MM.1S (cell line): ENCODE measurements at regions not wholly inside any gene's neighbourhood (a gene's known extent, or its start where the extent isn't known, plus 50 kb on each side); places are given as distances from the start of the nearest gene placed in this dataset.

Source experiments
- DNase-seq: peaks from one replicate; pipeline ENCODE4 v3.0.0-alpha.2; 2015
- H2AFZ ChIP-seq: fragments of 300-600 bp; sonication (generic); 2 replicates; pipeline ENCODE4 v1.6.0; 2016; ENCODE audit warnings: antibody characterized with exemption, low read length
- H3F3A ChIP-seq: fragments of 300-600 bp; sonication (generic); 2 replicates; pipeline ENCODE4 v1.6.1; 2016; ENCODE audit warnings: mild to moderate bottlenecking, antibody characterized with exemption, low read length, moderate library complexity, mixed read lengths; ENCODE audit not compliant: insufficient read depth
- H3K27ac ChIP-seq: fragments of 300-600 bp; sonication (generic); 2 replicates; pipeline ENCODE4 v1.5.1; 2016; ENCODE audit warnings: mild to moderate bottlenecking, low read length
- H3K27me3 ChIP-seq: fragments of 300-600 bp; sonication (generic); replicated peaks from 2 replicates; pipeline ENCODE4 v1.6.0; 2016; ENCODE audit warnings: low read length; ENCODE audit not compliant: insufficient read depth
- H3K36me3 ChIP-seq: fragments of 300-600 bp; sonication (generic); replicated peaks from 2 replicates; pipeline ENCODE4 v1.6.1; 2016; ENCODE audit warnings: mild to moderate bottlenecking, low read length, mixed read lengths; ENCODE audit not compliant: insufficient read depth
- H3K4me1 ChIP-seq: fragments of 300-600 bp; sonication (generic); 2 replicates; pipeline ENCODE4 v1.6.1; 2016; ENCODE audit warnings: low read length, mixed read lengths
- H3K4me2 ChIP-seq: fragments of 300-600 bp; sonication (generic); 2 replicates; pipeline ENCODE4 v1.6.0; 2016; ENCODE audit warnings: low read depth, low read length
- H3K4me3 ChIP-seq: fragments of 300-600 bp; sonication (generic); 2 replicates; pipeline ENCODE4 v1.5.1; 2016; ENCODE audit warnings: low read length, mixed read lengths
- H3K79me2 ChIP-seq: fragments of 300-600 bp; sonication (generic); 2 replicates; pipeline ENCODE4 v1.6.1; 2016; ENCODE audit warnings: mixed run types, low read length, mixed read lengths
- H3K9ac ChIP-seq: fragments of 300-600 bp; sonication (generic); 2 replicates; pipeline ENCODE4 v1.6.1; 2016; ENCODE audit warnings: low read length, mixed read lengths
- H3K9me2 ChIP-seq: fragments of 300-600 bp; sonication (generic); replicated peaks from 2 replicates; pipeline ENCODE4 v1.6.1; 2016; ENCODE audit warnings: mild to moderate bottlenecking, low read length, mixed read lengths; ENCODE audit not compliant: insufficient read depth
- H3K9me3 ChIP-seq: fragments of 300-600 bp; sonication (generic); replicated peaks from 2 replicates; pipeline ENCODE4 v1.6.1; 2016; ENCODE audit warnings: mild to moderate bottlenecking, low read length, mixed read lengths; ENCODE audit not compliant: insufficient read depth
- H4K20me1 ChIP-seq: fragments of 300-600 bp; sonication (generic); 2 replicates; pipeline ENCODE4 v1.6.1; 2016; ENCODE audit warnings: mild to moderate bottlenecking, low read length, moderate library complexity, mixed read lengths; ENCODE audit not compliant: insufficient read depth
- EZH2 ChIP-seq: fragments of 300-600 bp; sonication (generic); optimal IDR thresholded peaks from 2 replicates; pipeline ENCODE3; 2017; ENCODE audit warnings: low read depth, mild to moderate bottlenecking, antibody characterized with exemption, low read length, mixed read lengths
- EZH2phosphoT487 ChIP-seq: fragments of 300-600 bp; sonication (generic); IDR thresholded peaks from 2 replicates; pipeline ENCODE4 v1.6.1; 2018; ENCODE audit warnings: antibody characterized with exemption, low read length
- TF ChIP-seq, protein P1 (sequence below): fragments of 300-600 bp; sonication (generic); IDR thresholded peaks from 2 replicates; pipeline ENCODE4 v1.5.1; 2016; ENCODE audit warnings: antibody characterized with exemption, low read length, mixed read lengths

DNA sequence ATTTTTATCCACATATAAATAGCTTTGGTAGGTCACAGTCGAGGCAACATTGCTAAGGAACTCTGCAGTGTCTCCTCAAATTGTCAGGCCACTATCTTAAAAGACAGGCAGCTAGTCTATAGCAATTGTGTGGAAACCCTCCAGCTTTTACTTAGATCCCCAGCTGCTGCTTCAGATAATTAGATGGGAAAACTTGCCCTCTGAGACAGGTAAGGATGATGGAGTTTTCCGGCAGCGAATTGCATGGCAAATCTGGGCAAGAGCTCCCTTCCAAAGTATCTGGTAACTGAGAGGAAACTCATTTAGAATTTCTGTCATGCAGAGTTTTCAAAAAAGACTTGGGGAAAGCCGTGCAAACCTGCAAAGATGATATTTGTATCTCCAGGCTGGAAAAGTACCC lies 886.2 kb downstream of the UQCRFS1 start:
- no peaks in the 10 kb centered on the region for H4K20me1 ChIP-seq
- no peak overlapping the region for H3K27ac ChIP-seq
- H3K36me3 ChIP-seq, result no peaks in the 10 kb centered on the region
- no peaks in the 10 kb centered on the region for H3F3A ChIP-seq
- H3K9me3 ChIP-seq, result no peaks in the 10 kb centered on the region
- H3K4me3 ChIP-seq, result no peak overlapping the region
- H3K4me1 ChIP-seq, result no peaks in the 10 kb centered on the region
- TF ChIP-seq, protein P1, sequence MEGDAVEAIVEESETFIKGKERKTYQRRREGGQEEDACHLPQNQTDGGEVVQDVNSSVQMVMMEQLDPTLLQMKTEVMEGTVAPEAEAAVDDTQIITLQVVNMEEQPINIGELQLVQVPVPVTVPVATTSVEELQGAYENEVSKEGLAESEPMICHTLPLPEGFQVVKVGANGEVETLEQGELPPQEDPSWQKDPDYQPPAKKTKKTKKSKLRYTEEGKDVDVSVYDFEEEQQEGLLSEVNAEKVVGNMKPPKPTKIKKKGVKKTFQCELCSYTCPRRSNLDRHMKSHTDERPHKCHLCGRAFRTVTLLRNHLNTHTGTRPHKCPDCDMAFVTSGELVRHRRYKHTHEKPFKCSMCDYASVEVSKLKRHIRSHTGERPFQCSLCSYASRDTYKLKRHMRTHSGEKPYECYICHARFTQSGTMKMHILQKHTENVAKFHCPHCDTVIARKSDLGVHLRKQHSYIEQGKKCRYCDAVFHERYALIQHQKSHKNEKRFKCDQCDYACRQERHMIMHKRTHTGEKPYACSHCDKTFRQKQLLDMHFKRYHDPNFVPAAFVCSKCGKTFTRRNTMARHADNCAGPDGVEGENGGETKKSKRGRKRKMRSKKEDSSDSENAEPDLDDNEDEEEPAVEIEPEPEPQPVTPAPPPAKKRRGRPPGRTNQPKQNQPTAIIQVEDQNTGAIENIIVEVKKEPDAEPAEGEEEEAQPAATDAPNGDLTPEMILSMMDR, result no peak
- TF ChIP-seq EZH2 (no peak), EZH2phosphoT487 (no peak)
- no peaks in the 10 kb centered on the region for H3K27me3 ChIP-seq
- no peak overlapping the region for H2AFZ ChIP-seq
- H3K9me2 ChIP-seq, result no peaks in the 10 kb centered on the region
- no peak overlapping the region for H3K4me2 ChIP-seq
- H3K9ac ChIP-seq, result no peak overlapping the region
- H3K79me2 ChIP-seq, result no peaks in the 10 kb centered on the region
- DNase-seq, result no peak

DNA sequence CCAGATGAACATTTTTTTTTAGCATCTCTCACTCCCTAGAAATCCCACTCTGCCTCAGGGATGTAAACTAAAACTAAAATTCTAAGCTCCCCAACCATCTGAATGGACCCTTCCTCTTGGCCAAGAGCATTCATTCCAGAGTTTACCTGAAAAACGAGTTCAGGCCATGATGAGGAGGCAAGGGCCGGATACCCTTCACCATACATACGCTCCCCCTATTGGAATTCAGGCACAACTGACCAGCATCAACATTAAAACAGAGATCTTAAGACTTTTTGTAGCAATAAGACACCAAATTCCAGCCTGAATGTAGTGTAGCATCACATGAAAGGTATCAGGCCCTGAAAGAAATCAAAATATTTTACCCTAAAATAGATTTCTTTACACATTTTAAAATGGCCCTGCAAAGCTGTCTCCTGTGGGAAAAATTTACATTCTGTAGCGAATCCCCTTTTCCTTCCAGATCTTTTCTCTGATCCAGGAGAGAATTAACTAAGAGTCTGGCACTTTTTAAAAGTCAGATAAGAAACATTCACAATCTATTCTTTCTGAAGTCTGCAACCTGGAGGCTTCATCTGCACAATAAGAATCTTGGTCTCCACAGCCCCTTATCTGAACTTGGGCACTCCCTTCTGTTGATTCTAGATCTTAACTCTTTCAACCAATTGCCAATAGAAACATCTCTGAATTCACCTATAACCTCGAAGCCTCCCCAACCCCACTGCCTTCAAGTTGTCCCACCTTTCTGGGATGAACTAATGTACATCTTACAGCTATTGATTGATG lies 888.5 kb downstream of the UQCRFS1 start:
- Histone ChIP-seq H3K9me3 (no peaks in the 10 kb centered on the region), H4K20me1 (no peaks in the 10 kb centered on the region), H3K79me2 (no peaks in the 10 kb centered on the region), H2AFZ (no peak overlapping the region), H3K9me2 (no peaks in the 10 kb centered on the region), H3K27me3 (no peaks in the 10 kb centered on the region), H3K36me3 (no peaks in the 10 kb centered on the region), H3K4me3 (no peak overlapping the region), H3K27ac (no peak overlapping the region), H3F3A (no peaks in the 10 kb centered on the region), H3K9ac (no peak overlapping the region), H3K4me1 (no peaks in the 10 kb centered on the region), H3K4me2 (no peak overlapping the region)
- DNase-seq, result no peak
- TF ChIP-seq, protein P1, result no peak
- TF ChIP-seq EZH2phosphoT487 (no peak), EZH2 (no peak)

DNA sequence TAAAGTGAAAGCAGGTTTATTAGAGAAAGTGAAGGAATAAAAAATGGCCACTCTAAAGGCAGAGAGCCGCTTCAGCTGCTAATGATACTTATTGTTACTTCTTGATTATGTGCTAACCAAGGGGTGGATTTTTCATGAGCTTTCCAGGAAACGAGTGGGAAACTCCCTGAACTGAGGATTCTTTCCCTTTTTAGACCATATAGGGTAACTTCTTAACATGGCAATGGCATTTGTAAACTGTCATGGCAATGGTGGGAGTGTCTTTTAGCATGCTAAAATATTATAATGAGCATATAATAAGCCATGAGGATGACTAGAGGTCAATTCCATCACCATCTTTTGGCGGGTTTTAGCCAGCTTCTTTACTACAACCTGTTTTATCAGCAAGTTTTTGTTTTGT lies 890.0 kb downstream of the UQCRFS1 start:
- no peaks in the 10 kb centered on the region for H4K20me1 ChIP-seq
- no peak overlapping the region for H2AFZ ChIP-seq
- H3K9me2 ChIP-seq, result no peaks in the 10 kb centered on the region
- H3K27me3 ChIP-seq, result no peaks in the 10 kb centered on the region
- no peaks in the 10 kb centered on the region for H3K79me2 ChIP-seq
- H3K4me3 ChIP-seq, result no peak overlapping the region
- no peaks in the 10 kb centered on the region for H3F3A ChIP-seq
- no peaks in the 10 kb centered on the region for H3K36me3 ChIP-seq
- no peak overlapping the region for H3K27ac ChIP-seq
- no peaks in the 10 kb centered on the region for H3K9me3 ChIP-seq
- no peak overlapping the region for H3K4me2 ChIP-seq
- no peak for DNase-seq
- TF ChIP-seq EZH2phosphoT487, result no peak
- H3K9ac ChIP-seq, result no peak overlapping the region
- H3K4me1 ChIP-seq, result no peaks in the 10 kb centered on the region

DNA sequence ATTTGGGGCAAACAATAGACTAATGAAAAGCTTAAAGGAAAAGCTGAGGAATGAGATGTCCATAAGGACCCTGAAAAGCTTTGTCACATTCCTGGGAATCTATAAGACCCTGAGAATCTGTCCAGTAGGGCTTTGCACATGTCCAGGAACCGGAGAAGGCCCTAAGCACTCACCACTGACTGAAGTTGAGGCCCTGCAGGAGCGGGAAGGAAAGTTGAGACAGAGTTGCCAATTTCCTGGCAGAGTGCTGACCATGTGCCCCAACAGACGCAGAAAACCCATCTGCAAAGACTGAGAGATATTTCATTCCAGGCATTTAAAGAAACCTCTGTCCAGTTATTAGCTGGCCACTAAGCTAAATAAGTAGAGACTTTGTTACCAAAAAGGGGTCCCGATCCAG lies 890.5 kb downstream of the UQCRFS1 start:
- no peaks in the 10 kb centered on the region for H3K79me2 ChIP-seq
- TF ChIP-seq EZH2 (no peak), EZH2phosphoT487 (no peak)
- TF ChIP-seq, protein P1, result no peak

More for the DNA sequence above, 890.5 kb downstream of the UQCRFS1 start:
- no peak overlapping the region for H3K4me3 ChIP-seq
- no peak for DNase-seq
- no peak overlapping the region for H3K4me2 ChIP-seq
- no peaks in the 10 kb centered on the region for H3K27me3 ChIP-seq
- no peaks in the 10 kb centered on the region for H3F3A ChIP-seq
- no peaks in the 10 kb centered on the region for H3K9me2 ChIP-seq
- no peak overlapping the region for H2AFZ ChIP-seq
- H3K4me1 ChIP-seq, result no peaks in the 10 kb centered on the region
- H3K27ac ChIP-seq, result no peak overlapping the region
- no peaks in the 10 kb centered on the region for H4K20me1 ChIP-seq
- H3K9ac ChIP-seq, result no peak overlapping the region
- no peaks in the 10 kb centered on the region for H3K9me3 ChIP-seq
- no peaks in the 10 kb centered on the region for H3K36me3 ChIP-seq
